Medulla oblongata (tissue), 1 donor: ENCODE measurements at regions not wholly inside any gene's neighbourhood (a gene's known extent, or its start where the extent isn't known, plus 50 kb on each side); places are given as distances from the start of the nearest gene placed in this dataset.
A peak's percentile ranks its signal among the peaks of the same experiment; 100 is the strongest.

Experiments
- DNase-seq: peaks from one replicate; pipeline ENCODE4 v3.0.0-alpha.2; 2015; ENCODE audit errors: extremely low spot score

DNA sequence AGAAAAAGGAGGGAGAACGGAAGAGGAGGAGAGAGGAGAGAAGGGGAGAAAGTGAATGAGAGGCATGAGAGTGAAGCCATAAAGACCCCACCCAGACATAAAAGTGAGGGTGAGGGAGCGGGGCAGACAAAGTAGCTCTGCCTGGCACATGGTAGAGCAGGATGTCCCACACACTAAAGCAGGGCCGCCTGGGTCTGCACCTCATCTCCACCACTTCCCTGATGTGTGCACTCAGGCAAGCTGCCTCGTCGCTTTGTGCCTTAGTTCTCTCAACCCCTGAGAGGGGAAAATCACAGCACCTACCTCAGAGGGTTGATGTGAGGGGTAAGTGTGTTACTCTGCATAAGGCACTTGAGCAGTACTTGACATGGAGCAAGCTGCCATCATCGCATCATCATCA lies 488.1 kb downstream of the COG6 start:
- DNase-seq = no peak

DNA sequence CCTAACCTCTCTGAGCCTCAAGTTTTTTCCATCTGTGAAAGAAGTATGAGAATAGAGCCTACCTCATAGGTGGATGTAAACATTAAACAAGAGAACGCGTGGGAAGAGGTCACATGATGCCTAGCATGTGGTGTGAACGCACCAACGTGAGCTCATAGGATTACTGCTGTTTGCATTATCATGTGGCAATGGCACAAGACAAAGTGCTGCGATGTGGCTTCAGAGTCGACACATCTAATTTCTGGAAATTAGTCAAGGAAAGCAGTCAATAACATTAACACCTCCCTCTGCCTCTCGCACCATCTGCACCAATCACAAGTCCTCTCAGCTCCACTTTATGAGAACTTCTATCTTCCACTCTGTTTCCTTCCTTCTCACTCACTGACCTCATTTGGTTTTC lies 489.7 kb downstream of the COG6 start:
- DNase-seq = no peak

DNA sequence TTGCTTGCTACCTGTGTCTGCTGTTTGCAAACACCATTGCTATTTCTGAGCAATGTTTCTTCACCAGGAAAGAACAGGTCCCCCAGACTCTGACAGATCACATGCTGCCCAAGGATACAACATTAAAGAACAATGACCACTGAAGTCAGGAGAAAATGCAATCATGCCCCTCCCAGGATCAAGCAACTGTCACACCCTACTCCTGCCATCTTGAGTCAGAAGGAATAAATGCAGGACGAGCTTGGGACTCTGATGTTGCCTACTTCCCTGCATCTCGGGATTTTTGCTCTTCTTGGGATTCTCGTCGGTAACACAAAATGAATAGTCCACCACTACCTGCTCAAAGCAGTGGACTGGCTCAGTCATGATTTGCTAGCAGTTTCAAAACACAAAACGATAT lies 490.6 kb downstream of the COG6 start:
- DNase-seq = no peak

DNA sequence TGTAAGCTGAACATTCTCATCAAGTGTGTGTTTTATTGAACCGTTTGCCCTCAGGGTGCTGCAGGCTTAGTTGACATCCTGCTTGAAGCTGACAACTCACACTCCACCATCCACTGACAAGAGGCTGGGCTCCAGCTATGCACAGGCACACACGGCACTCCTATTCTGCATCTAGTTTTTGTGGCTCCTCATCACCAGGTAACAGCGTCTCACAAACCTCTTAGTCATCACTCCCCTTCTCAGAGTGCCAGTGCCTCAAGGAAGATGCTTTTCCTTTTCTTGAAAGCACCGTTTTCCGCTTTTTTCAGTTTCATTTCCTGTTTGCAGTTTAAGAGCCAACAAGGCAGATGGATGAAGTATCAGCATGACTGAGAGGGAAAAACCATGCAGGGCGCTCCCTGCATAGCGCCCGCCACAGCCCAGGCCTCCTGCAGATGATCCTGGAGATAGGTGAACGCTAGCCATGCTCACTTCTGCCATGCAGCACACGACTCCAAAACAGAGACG lies 491.2 kb downstream of the COG6 start:
- DNase-seq = no peak

DNA sequence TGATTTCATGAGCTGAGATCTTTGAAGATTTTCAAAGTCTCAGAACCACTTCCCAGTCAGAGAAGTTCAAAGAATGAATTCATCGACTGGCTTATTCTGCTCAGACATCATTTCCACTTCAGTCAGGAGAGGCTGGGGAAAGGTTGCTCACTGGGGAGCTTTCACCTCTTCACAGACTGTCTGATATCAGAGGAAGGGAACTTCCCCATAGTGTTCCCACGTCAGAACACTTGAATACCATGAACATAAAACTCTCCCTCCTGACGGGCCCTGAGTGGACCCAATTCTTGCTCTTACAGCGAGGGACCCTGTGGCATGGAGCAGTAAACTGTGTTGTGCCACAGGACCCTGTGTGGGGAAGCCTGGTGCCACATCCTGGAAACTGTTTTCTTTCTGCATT lies 492.6 kb downstream of the COG6 start:
- DNase-seq = no peak

DNA sequence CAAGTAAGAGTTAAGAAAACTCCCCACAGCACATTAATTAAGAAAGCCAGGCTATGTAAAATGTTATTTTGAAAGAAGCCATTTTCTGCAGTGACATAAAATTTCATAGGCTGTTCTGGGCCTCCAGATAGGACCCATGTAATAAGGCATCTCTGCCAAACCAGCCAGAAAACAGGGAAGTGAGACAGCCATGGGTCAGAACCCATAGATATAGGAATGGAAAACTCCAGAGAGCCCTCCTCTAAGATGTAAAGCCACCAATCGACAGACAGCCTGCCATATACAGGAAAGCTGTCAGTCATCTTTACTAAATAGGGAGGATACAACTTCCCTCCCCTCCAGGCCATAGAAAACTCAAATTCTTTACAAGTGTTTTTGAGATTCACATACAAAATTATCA lies 493.3 kb downstream of the COG6 start:
- DNase-seq = no peak

DNA sequence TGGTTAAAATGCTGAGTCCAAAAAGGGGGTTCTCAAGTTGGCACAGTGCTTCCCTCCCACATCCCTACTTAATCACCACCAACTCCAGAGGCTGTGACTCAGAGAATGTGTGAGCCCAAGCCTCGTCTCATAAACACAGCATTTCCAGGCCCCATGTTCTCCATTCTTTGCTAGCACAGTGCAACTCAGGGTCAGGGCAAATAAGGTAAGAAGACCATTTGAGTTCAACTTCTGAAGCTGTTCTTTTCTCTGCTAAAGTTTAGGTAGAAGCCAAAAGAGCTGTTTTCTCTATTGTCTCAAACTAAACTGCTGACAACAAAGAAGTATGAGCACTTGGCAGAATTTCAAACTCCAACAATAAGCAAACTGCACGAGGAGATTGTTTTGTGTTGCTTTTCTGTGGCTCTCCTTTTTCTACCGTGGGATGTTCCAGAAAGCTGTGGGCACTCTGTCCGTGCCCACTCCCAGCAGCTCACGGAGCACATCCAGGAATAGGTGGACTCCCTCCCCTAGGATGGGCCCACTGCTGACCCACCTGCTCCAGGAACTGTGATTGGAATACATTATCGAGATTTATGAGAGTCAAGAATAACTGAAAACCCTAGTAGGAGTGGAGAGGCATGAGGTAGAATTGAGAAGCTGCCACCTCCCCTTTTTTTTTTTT lies 494.3 kb downstream of the COG6 start:
- peak; percentile 71 for DNase-seq

DNA sequence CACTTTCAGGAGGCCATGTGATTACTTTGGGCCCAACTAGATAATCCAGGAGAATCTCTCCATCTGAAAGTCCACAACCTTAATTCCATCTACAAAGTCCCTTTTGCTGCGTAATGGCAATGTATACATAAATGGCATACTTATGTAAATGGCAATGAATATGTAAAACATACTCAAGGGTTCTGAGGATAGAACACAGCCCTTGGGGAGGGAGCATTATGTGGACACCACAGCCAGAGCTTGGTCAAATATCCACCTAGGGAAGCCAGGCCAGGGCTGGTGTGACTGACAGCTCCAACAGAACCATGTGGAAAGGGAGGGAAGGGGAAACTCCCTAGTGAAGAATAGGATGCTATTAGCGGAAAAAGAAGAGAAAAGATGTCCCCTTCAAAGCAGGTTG lies 496.2 kb downstream of the COG6 start:
- no peak for DNase-seq

DNA sequence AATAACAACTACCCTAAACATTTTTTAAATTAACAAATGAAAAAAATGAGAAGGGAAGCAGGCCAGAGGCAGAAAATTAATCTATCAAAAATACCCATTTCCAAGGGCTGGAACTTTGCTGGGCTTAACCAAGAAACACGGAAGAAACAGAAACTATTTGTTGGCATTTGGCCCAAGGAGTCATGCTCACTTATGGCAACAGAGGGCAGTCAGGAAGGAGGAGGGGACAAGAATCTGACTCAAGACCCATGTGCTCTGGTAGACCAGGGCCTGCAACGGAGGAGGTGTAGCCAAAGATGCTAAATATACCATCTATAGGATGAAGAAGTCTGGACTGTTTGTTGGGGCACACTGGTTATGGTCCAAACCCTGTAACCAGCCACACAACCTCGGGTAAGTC lies 496.7 kb downstream of the COG6 start:
- no peak for DNase-seq

DNA sequence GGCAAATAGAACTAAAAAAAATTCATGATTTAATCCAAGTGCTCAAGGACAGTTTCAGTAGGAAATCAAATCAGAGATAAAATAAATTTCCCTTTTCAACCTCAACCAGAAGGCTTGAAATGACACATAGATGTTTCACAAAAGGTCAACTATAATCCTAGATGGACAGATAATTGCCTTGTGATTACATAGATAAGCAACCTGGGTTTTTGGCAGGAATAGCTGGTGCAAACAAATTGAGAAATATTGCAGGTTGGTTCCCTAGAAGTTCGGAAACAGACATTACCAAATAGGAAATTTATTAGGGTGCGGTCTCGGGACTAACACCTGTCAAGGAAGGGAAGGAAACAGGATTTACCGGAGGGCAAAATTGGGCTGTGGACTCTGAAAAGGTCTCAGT lies 497.5 kb downstream of the COG6 start:
- DNase-seq = no peak

DNA sequence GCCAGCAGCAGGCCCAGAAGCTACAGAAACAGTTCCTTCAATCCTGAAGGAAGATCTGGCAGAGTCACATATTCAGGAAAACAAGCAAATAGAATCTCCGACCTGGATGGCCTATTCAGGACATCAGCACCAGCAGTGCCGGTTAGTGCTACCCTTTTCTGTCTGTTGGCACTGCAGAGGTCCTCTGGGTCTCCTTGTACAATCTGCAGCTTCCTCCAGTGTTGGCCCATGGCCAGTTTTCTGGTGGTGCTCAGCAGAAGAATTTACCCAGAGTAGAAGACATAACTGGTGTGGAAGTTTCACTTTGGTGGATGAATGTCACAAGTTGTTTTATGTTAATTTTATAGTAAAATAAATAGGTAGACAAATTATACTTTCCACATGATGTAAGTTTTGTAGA lies 498.1 kb downstream of the COG6 start:
- DNase-seq = no peak

DNA sequence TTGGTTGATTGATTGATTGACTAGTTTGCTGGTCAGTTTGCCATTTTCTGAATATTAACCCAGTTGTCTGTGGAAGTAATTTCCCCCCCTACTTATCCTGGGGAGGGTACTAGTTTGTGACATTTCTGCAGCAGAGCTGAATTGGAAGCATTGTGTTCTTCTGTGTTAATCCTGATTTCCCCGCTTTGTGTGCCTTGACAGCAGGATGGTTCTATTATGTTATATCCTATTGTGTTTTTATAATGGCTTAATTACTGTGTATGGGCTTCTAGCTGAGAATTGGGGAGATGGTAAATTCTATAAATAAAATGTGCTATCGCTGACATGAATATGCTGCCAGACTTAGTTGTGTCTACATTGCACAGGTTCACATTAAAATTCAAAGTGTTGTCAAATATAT lies 499.7 kb downstream of the COG6 start:
- no peak for DNase-seq

DNA sequence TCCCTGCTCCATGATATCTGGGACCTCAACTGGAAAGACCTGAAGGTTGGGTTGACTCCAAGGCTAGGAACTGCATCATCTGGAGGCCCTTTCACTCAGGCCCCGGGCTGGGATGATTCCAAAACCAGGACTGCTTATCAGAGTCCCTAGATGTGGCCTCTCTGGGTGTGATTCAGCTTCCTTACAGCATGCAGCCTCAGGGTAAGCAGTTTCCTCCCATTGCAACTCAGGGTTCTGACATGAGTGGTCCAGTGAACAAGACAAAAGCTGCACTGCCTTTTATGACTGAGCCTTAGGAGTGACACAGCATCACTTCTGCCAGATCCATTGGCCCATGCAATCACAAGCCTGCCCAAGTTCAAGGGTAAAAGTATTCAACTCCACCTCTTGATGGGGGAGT lies 502.8 kb downstream of the COG6 start:
- DNase-seq = no peak

DNA sequence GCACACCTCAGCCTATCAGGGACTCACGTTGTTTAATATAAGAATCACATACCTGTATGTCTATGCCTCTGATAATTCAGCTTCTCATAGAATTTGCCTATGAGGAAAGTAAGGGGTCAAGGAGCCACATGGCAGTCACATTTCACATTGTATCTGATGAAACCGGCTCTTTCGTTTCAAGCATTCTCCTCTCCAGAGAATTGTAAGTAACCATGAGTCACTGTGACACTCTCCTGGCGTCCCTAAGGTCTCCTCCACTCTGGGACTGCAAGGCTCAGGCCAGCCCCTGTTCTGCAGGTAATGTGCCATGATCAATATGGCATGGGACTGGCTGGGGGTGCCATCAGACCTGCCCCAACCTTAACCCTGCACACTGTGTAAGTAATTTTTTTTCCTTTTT lies 503.3 kb downstream of the COG6 start:
- DNase-seq = no peak

DNA sequence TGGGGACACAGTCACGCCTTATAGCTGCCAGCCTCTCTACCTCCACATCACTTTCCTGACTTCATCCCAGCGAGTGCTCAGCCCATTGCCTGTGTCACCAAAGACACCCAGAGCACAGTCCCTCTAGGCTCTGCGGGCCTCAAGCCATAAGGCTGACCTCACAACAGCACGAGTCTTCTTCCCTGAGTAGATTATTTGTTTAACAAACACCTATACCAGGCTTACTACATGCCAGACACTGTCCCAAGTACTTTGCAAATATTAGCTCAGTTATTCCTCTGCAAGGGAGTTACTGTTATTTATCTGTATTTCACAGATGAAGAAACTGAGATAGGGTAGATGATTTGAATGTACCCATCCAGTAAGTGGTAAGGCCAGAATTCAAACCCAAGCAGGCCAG lies 504.3 kb downstream of the COG6 start:
- no peak for DNase-seq

DNA sequence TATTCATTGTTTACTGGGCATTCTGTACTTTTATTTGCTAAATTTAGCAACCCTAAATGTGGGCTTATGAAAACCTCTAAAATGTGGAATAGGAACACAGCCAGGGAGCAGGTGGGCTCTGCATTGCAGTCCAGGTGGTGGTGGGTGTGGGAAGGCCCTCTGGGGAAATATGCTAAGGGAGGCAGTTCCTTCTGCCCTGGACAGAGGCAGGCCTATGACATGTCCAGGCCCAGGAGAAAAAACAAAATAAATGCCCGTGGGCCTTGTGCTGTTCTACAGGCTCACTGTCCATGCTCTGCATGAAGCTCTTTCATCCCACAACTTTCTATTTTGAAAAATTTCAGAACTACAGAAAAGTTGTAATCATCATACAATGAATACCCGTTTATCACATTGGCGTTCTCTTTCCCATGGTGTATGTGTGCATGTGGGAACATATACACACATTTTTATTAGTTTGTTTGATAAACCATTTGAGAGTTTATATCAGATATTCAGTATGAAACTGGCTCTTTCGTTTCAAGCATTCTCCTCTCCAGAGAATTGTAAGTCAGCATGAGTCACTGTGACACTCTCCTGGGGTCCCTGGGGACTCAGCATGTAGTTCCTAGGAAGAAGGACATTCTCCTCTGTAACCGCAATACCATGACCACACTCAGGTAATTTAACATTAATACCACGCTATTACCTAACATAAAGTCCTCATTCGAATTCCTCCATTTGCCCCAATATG lies 505.3 kb downstream of the COG6 start:
- no peak for DNase-seq

DNA sequence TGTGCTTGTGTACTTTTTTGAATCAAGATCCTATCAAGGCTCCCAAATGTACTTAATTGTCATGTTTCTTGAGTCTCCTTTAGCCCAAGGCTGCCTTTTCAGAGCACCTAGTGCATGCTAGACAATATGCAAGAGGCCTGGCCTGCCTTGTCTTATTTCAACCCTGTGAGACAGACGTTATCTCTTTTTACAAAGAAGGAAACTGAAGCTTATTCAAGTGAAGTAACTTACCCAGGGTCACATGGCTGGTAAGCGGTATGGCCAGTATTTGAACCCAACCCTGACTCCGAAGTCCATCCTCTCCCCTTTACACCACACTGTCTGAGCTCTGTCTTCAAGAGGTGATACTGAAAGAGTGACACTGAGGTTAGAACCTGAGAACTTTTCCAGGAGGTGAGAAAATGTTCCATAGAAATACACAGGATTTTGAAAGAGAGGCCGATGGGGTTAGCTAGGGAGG lies 505.1 kb downstream of the FOXO1 start:
- no peak for DNase-seq

DNA sequence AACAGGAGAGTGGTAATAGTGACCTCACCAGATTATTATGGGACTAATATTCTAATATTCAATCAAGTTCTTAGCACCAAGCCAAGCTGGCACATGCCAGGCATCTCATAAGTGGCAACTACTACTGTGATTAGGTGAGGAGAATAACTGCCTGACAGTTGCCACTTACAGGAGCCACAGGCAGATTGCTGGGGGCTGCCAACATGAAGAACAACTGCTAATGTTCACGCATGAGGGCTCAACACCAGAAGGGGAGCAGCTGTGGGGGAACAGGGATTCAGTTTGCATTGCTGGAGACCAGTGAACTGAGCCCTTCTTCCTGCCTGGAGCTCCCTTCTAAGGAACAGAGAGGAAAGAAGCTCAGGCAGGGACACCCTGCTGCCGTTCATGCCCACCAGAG lies 504.5 kb downstream of the FOXO1 start:
- DNase-seq = no peak

DNA sequence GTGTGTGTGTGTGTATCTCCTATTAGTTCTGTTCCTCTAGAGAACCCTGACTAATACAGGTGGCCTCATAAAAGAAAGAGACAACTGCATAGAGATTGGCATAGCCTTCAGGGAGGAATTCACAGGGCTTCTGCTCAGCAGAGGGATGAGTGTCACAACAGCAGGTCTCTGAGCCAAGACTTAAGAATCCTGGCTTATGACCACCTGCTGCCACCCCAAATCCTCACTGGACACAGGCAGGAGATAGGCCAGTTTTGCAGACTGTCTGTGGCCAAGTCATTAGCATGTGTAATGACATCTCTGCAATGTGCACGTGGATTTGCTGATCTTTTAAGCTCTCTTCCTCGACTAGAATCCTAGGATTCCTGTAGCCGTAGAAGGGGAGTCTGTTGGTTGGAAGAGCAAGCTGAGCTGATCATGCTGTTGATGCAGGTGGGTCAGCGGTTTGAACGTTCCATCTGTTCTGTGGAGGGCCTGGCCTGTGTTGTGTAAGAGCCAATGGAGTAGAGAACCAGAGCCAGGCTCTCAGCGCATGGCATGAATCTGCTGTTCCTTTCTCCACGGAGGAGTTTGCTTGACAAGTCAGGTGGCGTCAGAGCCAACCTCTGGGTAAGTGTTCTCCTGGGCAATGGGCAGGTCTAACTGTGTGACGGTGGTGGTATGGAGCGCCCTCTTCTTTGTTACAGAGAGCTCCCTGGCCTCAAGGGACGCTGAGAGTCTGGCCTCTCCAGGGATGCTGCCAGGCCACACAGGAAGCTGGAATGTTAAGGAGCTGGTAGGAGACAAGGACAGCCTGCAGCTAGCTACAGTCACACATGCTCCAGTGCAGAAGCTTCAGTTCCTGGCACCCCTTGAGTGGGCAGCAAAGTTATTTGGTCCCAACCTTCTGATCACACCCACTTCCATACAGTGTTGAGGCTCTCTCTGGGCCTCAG lies 503.1 kb downstream of the FOXO1 start:
- DNase-seq = no peak

DNA sequence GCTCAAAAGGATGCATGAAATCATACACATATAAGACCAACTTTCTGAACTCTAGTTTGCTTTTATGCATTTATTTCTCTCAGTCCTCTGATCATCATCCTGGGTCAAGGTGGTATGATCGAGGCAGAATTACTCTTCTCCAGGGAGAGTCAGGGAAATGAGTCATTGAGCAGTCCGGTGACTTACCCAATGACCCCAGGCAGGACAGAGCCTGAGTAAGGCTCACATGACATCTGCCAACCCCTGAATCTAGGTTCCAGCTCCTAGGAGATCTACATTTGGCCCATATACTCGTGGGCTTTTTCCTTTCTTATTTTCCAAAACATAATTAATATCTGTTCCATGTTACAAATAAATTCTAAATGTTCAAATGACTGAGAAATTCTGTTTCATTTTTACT lies 502.3 kb downstream of the FOXO1 start:
- DNase-seq = no peak

DNA sequence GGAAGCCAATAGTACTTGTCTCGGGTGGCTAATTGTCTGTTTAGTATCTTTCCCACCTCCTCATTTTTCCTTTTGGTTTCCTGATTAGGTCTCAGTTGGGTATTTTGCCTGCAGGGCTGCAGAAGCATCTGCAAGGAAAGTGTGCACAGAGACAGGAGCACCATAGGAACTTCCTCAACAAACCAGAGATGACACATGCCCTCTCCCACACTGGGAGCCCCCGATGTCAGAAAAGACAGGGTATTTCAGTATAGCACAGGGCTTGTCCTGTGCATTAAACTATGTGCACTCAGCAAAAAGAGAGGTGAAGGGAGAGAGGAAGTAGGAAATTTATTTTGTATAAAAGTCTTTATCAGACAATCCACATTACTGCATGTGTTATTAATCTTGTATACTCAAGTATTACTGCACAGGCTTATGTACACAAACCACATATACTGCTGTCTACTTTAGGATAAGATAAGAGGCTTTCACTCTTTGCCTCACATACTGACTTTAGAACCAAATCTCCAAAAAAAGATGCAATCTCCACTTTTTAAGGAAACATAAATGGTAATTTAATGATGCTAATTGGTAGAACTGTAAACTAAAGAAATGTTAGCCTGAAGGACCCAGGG lies 501.0 kb downstream of the FOXO1 start:
- DNase-seq = no peak

DNA sequence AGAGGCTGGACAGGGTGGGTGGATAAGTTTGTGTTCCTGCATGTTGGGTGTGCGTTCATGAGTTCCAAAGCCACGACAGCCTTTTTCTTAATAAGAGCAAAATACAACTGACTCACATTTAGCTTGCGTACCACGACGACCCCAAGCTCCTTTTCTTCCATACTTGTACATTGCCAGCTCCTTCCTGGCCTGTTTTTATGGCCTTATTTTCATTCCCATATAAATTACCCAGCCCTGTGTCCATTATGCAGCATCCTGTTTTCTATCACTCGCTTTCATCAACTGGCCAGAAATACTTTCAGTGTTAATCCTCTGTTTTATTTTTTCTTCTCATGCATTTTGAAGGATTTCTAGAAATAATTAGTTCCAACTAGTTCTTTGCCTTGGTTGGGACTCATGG lies 499.1 kb downstream of the FOXO1 start:
- DNase-seq = no peak
